Brain microvascular endothelial cell (primary cell): ENCODE measurements at regions not wholly inside any gene's neighbourhood (a gene's known extent, or its start where the extent isn't known, plus 50 kb on each side); places are given as distances from the start of the nearest gene placed in this dataset.

ENCODE experiments used
- DNase-seq: peaks from one replicate; pipeline ENCODE4 v3.0.0-alpha.2; 2020
- H3K27ac ChIP-seq: fragments of 250-450 bp; sonication (Bioruptor Pico); 2 replicates; pipeline ENCODE4 v1.5.1; 2020; ENCODE audit warnings: mild to moderate bottlenecking, moderate library complexity
- H3K27me3 ChIP-seq: fragments of 250-450 bp; sonication (Bioruptor Pico); replicated peaks from 2 replicates; pipeline ENCODE4 v1.5.1; 2020; ENCODE audit warnings: mild to moderate bottlenecking
- H3K36me3 ChIP-seq: fragments of 250-450 bp; sonication (Bioruptor Pico); replicated peaks from 2 replicates; pipeline ENCODE4 v1.5.1; 2020; ENCODE audit warnings: mild to moderate bottlenecking
- H3K4me3 ChIP-seq: 2 replicates; pipeline ENCODE4 v1.5.1; 2011; ENCODE audit warnings: low read depth, mild to moderate bottlenecking, control low read depth, low read length, moderate library complexity
- in situ Hi-C: cut with HindIII; loops from 2 replicates; pipeline ENCODE4 v1.10.0; 2017; ENCODE audit warnings: low sequenced_read_pairs, low pct_ligation_motif_present
- TF ChIP-seq, protein P1 (sequence below): IDR thresholded peaks from 2 replicates; pipeline ENCODE4 v1.5.1; 2011; ENCODE audit warnings: low read depth, mild to moderate bottlenecking, moderate library complexity, low read length, control low read depth, inconsistent platforms; ENCODE audit errors: missing control alignments

DNA sequence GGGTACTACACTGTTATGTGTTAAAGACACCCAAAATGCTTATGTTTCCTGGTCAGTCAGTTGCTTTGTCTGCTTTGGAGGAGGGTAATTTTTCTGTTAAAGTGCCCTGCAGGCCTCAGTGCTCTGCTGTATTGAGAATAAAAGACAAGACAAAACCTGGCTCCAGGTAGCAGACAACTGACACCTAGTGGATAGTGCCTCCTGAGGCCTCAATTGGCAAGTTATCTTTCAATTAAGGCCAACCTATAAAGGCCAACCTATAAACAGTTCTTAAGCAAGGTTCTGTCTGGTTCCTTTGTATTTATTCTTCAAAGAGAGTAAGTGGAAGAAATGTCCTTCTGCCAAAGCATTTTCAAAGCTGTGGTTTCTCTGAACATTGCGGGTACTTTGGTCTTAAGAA, 773.8 kb downstream of the MECOM start:
- no peaks in the 10 kb centered on the region for H3K36me3 ChIP-seq
- H3K27me3 ChIP-seq, result no peaks in the 10 kb centered on the region
- no peak overlapping the region for H3K4me3 ChIP-seq
- in situ Hi-C loops, result no loop called here
- TF ChIP-seq, protein P1, sequence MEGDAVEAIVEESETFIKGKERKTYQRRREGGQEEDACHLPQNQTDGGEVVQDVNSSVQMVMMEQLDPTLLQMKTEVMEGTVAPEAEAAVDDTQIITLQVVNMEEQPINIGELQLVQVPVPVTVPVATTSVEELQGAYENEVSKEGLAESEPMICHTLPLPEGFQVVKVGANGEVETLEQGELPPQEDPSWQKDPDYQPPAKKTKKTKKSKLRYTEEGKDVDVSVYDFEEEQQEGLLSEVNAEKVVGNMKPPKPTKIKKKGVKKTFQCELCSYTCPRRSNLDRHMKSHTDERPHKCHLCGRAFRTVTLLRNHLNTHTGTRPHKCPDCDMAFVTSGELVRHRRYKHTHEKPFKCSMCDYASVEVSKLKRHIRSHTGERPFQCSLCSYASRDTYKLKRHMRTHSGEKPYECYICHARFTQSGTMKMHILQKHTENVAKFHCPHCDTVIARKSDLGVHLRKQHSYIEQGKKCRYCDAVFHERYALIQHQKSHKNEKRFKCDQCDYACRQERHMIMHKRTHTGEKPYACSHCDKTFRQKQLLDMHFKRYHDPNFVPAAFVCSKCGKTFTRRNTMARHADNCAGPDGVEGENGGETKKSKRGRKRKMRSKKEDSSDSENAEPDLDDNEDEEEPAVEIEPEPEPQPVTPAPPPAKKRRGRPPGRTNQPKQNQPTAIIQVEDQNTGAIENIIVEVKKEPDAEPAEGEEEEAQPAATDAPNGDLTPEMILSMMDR, result no peak
- H3K27ac ChIP-seq, result no peak overlapping the region
- no peak for DNase-seq

DNA sequence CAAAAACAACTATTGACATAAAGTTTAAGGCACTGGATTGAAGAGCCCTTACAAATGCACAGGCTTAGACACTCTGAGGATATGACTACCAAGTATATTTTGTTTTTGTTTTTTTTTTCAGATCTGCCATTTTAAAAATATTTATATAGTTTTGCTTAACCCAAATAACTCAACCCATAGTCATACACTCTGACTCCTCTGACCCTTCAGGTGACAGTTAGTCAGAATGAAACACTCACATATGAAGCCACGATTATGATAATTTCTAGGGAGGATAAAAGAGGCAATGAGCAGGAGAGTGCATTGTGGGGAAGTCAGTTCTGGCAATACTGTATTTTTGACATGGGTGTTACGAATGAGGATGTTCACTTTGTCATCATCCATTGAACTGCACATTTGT, 774.7 kb downstream of the MECOM start:
- no peak for DNase-seq
- Histone ChIP-seq H3K27ac (no peak overlapping the region), H3K27me3 (no peaks in the 10 kb centered on the region), H3K36me3 (no peaks in the 10 kb centered on the region), H3K4me3 (no peak overlapping the region)
- in situ Hi-C loops, result no loop called here
- TF ChIP-seq, protein P1, result no peak

DNA sequence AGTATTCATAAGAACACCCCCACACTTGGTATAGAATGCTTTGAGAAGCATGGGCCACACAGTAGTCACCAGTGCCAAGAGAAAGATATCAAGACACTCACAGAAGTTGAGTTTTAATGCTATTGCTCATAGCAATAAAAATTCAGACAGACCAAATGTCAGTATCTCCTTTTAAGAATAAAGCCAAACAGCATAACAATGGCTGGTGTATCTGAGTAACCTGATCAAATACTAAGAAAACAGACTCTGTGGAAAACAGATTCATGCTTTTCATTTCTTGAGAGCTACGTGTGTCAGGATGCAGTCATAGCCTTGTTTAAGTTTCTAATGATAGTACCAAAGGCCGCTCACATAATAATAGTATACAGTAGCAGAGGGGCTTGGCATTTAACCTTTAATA, 778.5 kb downstream of the MECOM start:
- DNase-seq, result peak; percentile 63
- Histone ChIP-seq H3K36me3 (no peaks in the 10 kb centered on the region), H3K27ac (peak overlapping the region; percentile 95), H3K4me3 (no peak overlapping the region), H3K27me3 (no peaks in the 10 kb centered on the region)
- TF ChIP-seq, protein P1, result no peak
- in situ Hi-C loops, result no loop called here

DNA sequence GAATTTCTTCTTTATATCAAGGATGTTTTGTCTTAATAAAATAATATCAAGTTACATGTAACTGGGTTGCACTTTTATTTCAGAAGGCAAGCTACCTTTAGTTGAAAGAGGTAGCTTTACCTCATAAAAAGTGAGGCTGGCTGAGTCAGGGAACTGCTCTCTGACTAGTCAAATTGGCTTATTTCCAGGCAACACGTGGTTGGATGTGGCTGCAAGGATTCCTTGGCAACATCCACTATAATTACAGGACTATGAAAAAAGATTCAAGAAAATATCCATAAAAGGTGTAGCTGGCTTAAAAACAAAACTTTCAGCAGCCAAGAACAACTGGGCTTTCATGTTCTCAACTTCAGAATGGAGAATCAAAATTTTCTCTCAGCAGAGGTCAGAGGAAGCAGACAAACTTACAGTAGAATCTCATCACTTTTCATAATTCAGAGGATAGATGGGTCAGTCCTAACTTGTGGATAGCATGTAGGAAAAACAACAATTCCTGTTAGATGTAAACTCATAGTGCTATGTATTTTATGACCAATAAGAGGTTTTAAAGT, 779.1 kb downstream of the MECOM start:
- Histone ChIP-seq H3K27ac (peak overlapping the region; percentile 95), H3K27me3 (no peaks in the 10 kb centered on the region), H3K36me3 (no peaks in the 10 kb centered on the region), H3K4me3 (no peak overlapping the region)
- in situ Hi-C loops, result no loop called here
- TF ChIP-seq, protein P1, result no peak
- peak; percentile 91 for DNase-seq

DNA sequence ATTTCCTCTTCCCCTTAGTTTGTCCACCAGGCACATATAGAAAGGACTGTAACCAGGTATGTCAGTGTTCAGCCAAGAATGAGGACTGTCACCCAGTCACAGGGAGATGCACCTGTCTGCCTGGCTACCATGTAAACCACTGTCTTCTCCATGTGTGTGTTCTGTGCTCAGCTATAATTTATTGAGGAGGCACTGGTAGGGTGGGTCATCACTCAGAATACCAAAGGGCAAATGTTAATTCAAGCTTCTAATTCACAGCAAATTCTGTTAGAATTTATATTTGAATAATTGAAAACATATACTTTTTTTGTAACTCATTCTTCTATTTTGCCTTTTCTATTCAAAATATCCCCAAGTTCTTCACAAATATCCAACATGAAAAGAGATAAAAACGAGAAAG, 780.4 kb downstream of the MECOM start:
- TF ChIP-seq, protein P1, result no peak

DNA sequence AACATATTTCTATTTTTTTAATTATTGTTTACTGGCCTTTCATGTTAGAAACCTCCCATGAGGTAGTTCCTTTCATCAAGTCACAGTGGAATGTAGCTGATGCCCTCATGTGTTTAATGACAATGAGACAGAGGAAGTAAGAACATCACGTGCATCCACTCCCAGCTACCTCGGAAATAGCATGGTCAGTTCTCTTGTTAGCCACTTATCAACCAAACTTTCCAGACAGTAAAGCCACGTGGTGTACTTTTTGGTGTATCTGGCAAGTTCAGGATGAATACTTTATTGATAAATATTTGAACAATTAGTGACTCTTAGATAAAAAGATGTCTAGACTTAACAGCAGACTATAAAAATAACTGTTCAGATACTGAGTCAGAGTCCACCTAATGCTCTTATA, 781.7 kb downstream of the MECOM start:
- H3K36me3 ChIP-seq, result no peaks in the 10 kb centered on the region
- TF ChIP-seq, protein P1, result no peak
- in situ Hi-C loops, result no loop called here
- no peaks in the 10 kb centered on the region for H3K27me3 ChIP-seq
- DNase-seq, result peak; percentile 61
- H3K27ac ChIP-seq, result peak overlapping the region; percentile 45
- no peak overlapping the region for H3K4me3 ChIP-seq

More for the DNA sequence above, 780.4 kb downstream of the MECOM start:
- in situ Hi-C loops, result no loop called here
- DNase-seq, result no peak
- Histone ChIP-seq H3K36me3 (no peaks in the 10 kb centered on the region), H3K4me3 (no peak overlapping the region), H3K27ac (no peak overlapping the region), H3K27me3 (no peaks in the 10 kb centered on the region)
